HUES6 (cell line): ENCODE measurements at regions not wholly inside any gene's neighbourhood (a gene's known extent, or its start where the extent isn't known, plus 50 kb on each side); places are given as distances from the start of the nearest gene placed in this dataset.

ENCODE experiments used
- H3K27ac ChIP-seq: 2 replicates; pipeline ENCODE4 v1.7.0; 2013; ENCODE audit warnings: low read depth, mild to moderate bottlenecking, low read length, inconsistent platforms
- H3K27me3 ChIP-seq: 2 replicates; pipeline ENCODE4 v1.6.1; 2013; ENCODE audit warnings: low read length; ENCODE audit not compliant: control insufficient read depth, insufficient read depth
- H3K36me3 ChIP-seq: 2 replicates; pipeline ENCODE4 v1.6.1; 2013; ENCODE audit warnings: low read length; ENCODE audit not compliant: control insufficient read depth, insufficient read depth
- H3K4me1 ChIP-seq: 2 replicates; pipeline ENCODE4 v1.6.1; 2013; ENCODE audit warnings: low read length; ENCODE audit not compliant: control insufficient read depth, insufficient read depth
- H3K4me3 ChIP-seq: 2 replicates; pipeline ENCODE4 v1.5.1; 2013; ENCODE audit warnings: low read depth, low read length
- H3K9ac ChIP-seq: one replicate; pipeline ENCODE4 v1.6.1; 2013; ENCODE audit warnings: mild to moderate bottlenecking, low read length
- H3K9me3 ChIP-seq: 2 replicates; pipeline ENCODE4 v1.6.1; 2013; ENCODE audit warnings: low read depth, low read length; ENCODE audit not compliant: control insufficient read depth, insufficient read depth

- no peaks in the 10 kb centered on the region for H3K27me3 ChIP-seq
- H3K4me3 ChIP-seq: no peak overlapping the region
- no peak overlapping the region for H3K9ac ChIP-seq
- no peak overlapping the region for H3K27ac ChIP-seq
- no peaks in the 10 kb centered on the region for H3K36me3 ChIP-seq
- no peaks in the 10 kb centered on the region; the same call in 1 of the 2 replicates for H3K4me1 ChIP-seq
- H3K9me3 ChIP-seq: no peaks in the 10 kb centered on the region
Observed at GRCh38 chr14:97296176-97296575, 499.0 kb downstream of the VRK1 start.

- Histone ChIP-seq H3K27me3 (no peaks in the 10 kb centered on the region), H3K9me3 (no peaks in the 10 kb centered on the region), H3K27ac (no peak overlapping the region), H3K36me3 (no peaks in the 10 kb centered on the region), H3K4me3 (no peak overlapping the region), H3K9ac (no peak overlapping the region), H3K4me1 (no peaks in the 10 kb centered on the region; the same call in 1 of the 2 replicates)
Observed at GRCh38 chr14:97297100-97297499, 499.9 kb downstream of the VRK1 start.

- no peaks in the 10 kb centered on the region; the same call in 1 of the 2 replicates for H3K4me1 ChIP-seq
- H3K9ac ChIP-seq: no peak overlapping the region
- H3K36me3 ChIP-seq: no peaks in the 10 kb centered on the region
- no peaks in the 10 kb centered on the region for H3K9me3 ChIP-seq
- H3K27me3 ChIP-seq: no peaks in the 10 kb centered on the region
- no peak overlapping the region for H3K27ac ChIP-seq
- no peak overlapping the region for H3K4me3 ChIP-seq
Observed at GRCh38 chr14:97298331-97298730, 501.1 kb downstream of the VRK1 start.

GRCh38 chr14:97298736-97299135, 501.6 kb downstream of the VRK1 start:
- Histone ChIP-seq H3K4me1 (no peaks in the 10 kb centered on the region; the same call in 1 of the 2 replicates), H3K27ac (no peak overlapping the region), H3K4me3 (no peak overlapping the region), H3K9me3 (no peaks in the 10 kb centered on the region), H3K27me3 (no peaks in the 10 kb centered on the region), H3K36me3 (no peaks in the 10 kb centered on the region), H3K9ac (no peak overlapping the region)

- no peaks in the 10 kb centered on the region; the same call in 1 of the 2 replicates for H3K4me1 ChIP-seq
- H3K4me3 ChIP-seq: no peak overlapping the region
- H3K36me3 ChIP-seq: no peaks in the 10 kb centered on the region
- no peaks in the 10 kb centered on the region for H3K9me3 ChIP-seq
- H3K27ac ChIP-seq: no peak overlapping the region
- H3K9ac ChIP-seq: no peak overlapping the region
- no peaks in the 10 kb centered on the region for H3K27me3 ChIP-seq
Observed at GRCh38 chr14:97299661-97300060, 502.5 kb downstream of the VRK1 start.

- Histone ChIP-seq H3K27me3 (no peaks in the 10 kb centered on the region), H3K4me1 (no peaks in the 10 kb centered on the region; the same call in 1 of the 2 replicates), H3K4me3 (no peak overlapping the region), H3K9ac (no peak overlapping the region), H3K9me3 (no peaks in the 10 kb centered on the region), H3K27ac (no peak overlapping the region), H3K36me3 (no peaks in the 10 kb centered on the region)
Observed at GRCh38 chr14:97301931-97302559, 504.9 kb downstream of the VRK1 start.

- H3K36me3 ChIP-seq: no peaks in the 10 kb centered on the region
- no peaks in the 10 kb centered on the region for H3K4me1 ChIP-seq
- no peak overlapping the region for H3K4me3 ChIP-seq
- no peaks in the 10 kb centered on the region for H3K27me3 ChIP-seq
- H3K9me3 ChIP-seq: no peaks in the 10 kb centered on the region
- H3K9ac ChIP-seq: no peak overlapping the region
- H3K27ac ChIP-seq: no peak overlapping the region
Observed at GRCh38 chr14:97306133-97306759, 509.1 kb downstream of the VRK1 start.

- H3K4me1 ChIP-seq: no peaks in the 10 kb centered on the region
- H3K27me3 ChIP-seq: no peaks in the 10 kb centered on the region
- H3K9ac ChIP-seq: no peak overlapping the region
- H3K9me3 ChIP-seq: no peaks in the 10 kb centered on the region
- no peaks in the 10 kb centered on the region for H3K36me3 ChIP-seq
- no peak overlapping the region for H3K4me3 ChIP-seq
- no peak overlapping the region for H3K27ac ChIP-seq
Observed at GRCh38 chr14:97306760-97307246, 509.6 kb downstream of the VRK1 start.

- no peaks in the 10 kb centered on the region for H3K4me1 ChIP-seq
- H3K9ac ChIP-seq: no peak overlapping the region
- no peak overlapping the region for H3K4me3 ChIP-seq
- H3K9me3 ChIP-seq: peaks cover 15% of the 10 kb centered on the region; the same call in 1 of the 2 replicates
- no peak overlapping the region for H3K27ac ChIP-seq
- H3K36me3 ChIP-seq: no peaks in the 10 kb centered on the region
- H3K27me3 ChIP-seq: no peaks in the 10 kb centered on the region
Observed at GRCh38 chr14:97311411-97311810, 514.2 kb downstream of the VRK1 start.

- no peak overlapping the region for H3K9ac ChIP-seq
- H3K9me3 ChIP-seq: peaks cover 15% of the 10 kb centered on the region; the same call in 1 of the 2 replicates
- H3K4me3 ChIP-seq: no peak overlapping the region
- no peaks in the 10 kb centered on the region for H3K4me1 ChIP-seq
- H3K27me3 ChIP-seq: no peaks in the 10 kb centered on the region
- H3K36me3 ChIP-seq: no peaks in the 10 kb centered on the region
- H3K27ac ChIP-seq: no peak overlapping the region
Observed at GRCh38 chr14:97312910-97313309, 515.7 kb downstream of the VRK1 start.

- no peaks in the 10 kb centered on the region for H3K27me3 ChIP-seq
- no peaks in the 10 kb centered on the region for H3K36me3 ChIP-seq
- no peak overlapping the region for H3K27ac ChIP-seq
- no peaks in the 10 kb centered on the region for H3K4me1 ChIP-seq
- no peak overlapping the region for H3K4me3 ChIP-seq
- H3K9ac ChIP-seq: no peak overlapping the region
- H3K9me3 ChIP-seq: peaks cover 15% of the 10 kb centered on the region; the same call in 1 of the 2 replicates
Observed at GRCh38 chr14:97315790-97316189, 518.6 kb downstream of the VRK1 start.
